Suppressor macrophage (primary cell): ENCODE measurements at regions not wholly inside any gene's neighbourhood (a gene's known extent, or its start where the extent isn't known, plus 50 kb on each side); places are given as distances from the start of the nearest gene placed in this dataset.
"Not testable (repeated sequence)": the region's sequence is repeated elsewhere in the genome, so short reads cannot be mapped to it uniquely, and the experiment has no call there.

Experiments used
- DNase-seq, 4 experiments: peaks; one replicate each; pipeline ENCODE4 v3.0.0-alpha.2; 2020 to 2022

- DNase-seq: no peak
Measured at GRCh38 chr12:13924286-13924685, 57.1 kb downstream of the GRIN2B start.

DNA sequence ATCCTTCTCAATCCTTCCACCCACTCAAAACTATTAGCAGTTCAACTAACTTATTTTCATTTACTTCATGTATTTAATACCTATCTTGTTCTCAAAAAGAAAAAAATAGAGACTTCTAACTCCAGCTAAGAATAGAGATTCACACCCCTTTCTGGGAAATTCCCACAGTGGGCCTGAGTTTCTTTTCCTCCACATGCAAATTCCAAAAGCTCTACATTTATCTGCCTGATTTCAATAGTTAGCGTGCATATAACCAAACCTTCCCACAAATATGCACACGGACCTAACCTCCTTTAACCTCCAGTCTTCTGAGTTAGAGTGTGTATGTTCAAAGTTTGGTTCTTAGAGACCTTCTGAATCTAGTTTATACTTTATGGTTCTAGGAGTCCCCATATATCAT lies 62.5 kb downstream of the GRIN2B start:
- no peak for DNase-seq

- no peak for DNase-seq
Measured at GRCh38 chr12:13915096-13915495, 66.3 kb downstream of the GRIN2B start.

DNA sequence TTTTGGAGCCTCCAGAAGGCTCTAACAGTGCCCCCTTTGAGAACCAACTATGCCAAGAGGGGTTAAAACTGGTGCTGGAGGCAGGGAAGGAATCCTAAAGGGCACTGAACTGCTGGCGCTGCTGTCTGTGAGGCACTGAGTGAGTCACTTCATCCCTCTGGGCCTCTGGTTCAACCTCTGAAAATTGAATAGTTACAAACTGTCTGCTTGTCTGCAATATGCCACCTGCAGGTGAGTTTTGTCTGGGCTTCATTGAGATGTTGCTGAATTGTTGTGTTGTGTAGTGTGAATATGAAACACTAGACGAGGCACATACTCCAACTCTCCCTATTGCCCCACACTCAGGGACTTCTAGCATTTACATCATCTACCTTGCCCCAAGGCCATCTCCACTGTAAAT lies 68.0 kb downstream of the GRIN2B start:
- DNase-seq: no peak

DNA sequence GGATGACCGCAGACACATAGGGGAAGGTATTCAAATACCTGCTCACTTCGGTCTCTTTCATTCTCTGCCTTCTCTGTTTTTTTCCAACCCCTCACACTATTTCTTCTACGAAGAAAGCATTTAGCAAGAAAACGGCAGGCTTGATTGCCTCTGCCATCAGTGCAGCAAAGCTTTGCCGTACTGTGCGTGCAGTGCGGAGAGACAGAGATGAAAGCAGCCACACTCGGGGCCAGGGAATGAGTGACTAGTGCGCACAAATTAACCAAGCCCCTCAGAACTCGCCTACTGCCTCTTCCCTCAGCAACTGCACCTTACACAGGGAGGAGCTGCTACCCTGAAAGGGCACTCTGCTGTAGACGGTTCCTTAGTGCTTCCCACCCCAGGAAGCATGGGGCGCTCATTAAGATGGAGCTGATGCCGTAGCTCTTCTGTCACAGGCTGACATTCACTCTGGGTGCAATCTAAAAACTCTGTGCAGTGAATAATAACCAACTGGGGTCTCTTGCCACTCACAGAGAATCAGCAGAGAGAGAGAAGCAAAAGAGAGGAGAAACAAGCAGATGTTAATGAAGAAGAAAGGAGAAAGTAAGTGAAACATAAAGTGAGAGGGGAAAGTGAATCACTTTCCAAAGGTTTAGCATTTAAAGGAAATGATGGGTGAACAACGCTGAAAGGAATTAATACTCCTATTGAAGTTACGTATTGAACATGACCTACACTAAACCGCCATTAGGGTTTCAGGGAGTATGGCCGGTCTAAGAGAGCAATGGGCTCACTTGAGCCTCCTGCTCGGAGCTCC lies 69.4 kb downstream of the GRIN2B start:
- DNase-seq: no peak

DNA sequence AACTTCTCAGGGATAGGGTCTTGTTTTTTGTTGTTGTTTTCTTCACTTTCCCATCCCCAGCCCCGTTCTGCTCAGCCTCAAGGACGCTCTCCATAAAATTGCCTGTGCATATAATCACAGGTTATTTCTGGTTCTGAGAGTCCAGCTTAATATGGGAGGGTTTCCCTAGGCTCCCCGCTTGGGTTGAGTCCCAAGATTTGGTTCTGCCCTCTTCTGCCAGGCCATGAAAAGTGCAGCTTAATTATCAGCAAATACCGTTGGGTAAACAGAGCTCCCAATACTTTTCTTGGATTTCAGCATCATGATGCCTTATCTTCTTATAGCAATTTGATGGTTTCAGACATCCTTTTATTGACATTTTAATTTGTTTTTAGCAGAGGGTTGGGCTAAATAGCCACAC lies 75.6 kb downstream of the GRIN2B start:
- no peak for DNase-seq

- DNase-seq: no peak
Measured at GRCh38 chr12:13900718-13901117, 80.7 kb downstream of the GRIN2B start.

GRCh38 chr12:13898387-13898786 lies 83.0 kb downstream of the GRIN2B start:
- not testable (repeated sequence) for DNase-seq

GRCh38 chr12:13897811-13898210 lies 83.6 kb downstream of the GRIN2B start:
- DNase-seq: no peak

- DNase-seq: no peak
Measured at GRCh38 chr12:13896063-13896626, 85.3 kb downstream of the GRIN2B start.

- DNase-seq: no peak
Measured at GRCh38 chr12:13891902-13892301, 89.5 kb downstream of the GRIN2B start.

GRCh38 chr12:13890943-13891342 lies 90.5 kb downstream of the GRIN2B start:
- no peak for DNase-seq

DNA sequence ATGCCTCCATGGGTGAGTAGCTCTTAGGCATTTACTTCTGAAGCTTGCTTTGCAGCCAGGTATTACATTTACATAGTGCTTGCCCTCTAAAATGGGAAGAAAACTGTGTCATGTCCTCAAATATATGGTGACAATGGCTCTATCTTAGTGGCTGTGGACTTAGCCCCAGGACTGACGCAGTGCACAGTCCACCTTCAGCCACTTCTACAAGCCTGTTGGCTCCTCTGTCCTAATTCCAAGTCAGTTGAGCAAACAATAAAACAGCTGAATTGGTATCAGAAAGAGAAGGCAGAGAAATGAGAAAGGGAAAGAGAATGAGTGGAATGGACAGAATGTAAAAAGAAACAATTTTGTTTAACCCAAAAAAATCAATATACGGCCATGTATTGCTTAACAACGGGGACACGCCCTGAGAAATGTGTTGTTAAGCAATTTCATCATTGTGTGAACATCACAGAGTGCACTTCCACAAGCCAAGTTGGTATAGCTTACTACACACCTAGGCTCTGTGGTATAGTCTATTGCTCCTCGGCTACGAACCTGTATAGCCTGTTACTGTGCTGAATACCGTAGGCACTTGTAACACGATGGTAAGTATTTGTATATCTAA lies 93.5 kb downstream of the GRIN2B start:
- no peak for DNase-seq

- DNase-seq: no peak
Measured at GRCh38 chr12:13882176-13882575, 99.2 kb downstream of the GRIN2B start.

DNA sequence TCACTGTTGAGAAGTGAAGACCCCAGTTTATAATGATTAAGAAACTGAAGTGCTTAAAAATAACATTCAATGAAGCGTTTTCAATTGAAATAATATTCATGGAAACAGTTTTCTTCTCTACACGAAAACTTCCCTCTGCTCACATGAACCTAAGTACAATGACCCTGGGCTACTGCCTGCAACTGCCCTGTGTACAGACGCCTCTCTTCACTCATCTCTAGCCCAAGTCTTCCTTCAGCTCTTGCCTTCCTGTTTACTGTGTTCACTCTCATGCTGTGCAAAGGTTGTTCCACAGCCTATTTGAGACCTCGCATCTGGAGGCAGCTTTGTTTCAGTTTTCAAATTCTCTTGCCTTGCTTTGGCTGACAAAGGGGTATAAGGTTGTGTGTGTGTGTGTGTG lies 100.8 kb downstream of the GRIN2B start:
- no peak for DNase-seq

GRCh38 chr12:13875744-13876143 lies 105.7 kb downstream of the GRIN2B start:
- no peak for DNase-seq

- DNase-seq: no peak
Measured at GRCh38 chr12:13870255-13870654, 111.1 kb downstream of the GRIN2B start.

GRCh38 chr12:13864081-13864673 lies 117.2 kb downstream of the GRIN2B start:
- peak; percentile 68 to 85 (median 79) for DNase-seq

DNA sequence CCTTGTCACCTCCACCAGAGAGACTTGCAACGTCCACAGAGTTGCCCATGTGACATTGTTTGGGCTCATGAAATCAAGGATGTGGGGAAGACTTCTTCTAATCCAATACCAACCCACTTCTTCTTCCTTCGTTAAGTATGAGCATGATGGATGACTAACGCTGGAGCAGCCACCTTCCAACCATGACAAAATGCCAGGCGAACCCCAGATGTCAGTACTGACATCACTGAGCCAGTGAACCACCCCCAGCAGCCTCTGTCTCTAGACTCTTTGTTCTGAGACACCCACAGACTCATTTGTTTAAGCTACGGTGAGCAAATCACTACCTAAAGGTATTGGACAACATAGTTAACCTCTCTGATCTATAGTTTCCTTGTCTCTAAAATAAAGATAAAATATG lies 123.7 kb downstream of the GRIN2B start:
- no peak for DNase-seq

DNA sequence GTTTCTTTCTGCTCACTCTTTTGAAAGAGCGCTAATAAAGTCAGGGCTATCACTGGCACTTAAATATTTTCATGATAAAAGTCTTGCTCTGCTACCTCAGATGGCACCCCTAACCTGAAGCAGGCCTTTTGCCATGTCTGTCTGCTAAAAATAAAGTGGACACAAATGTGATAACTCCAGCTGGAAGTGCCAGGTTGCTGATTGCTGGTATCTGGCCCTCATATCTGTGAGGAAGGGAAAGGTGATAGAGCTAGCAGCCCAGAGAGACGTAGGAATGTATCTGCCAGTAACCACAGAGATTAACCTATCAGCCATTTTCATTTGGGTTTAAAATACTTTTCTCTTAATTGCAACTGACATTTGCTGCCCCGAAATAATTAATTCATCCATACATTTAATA lies 127.9 kb downstream of the GRIN2B start:
- DNase-seq: no peak

DNA sequence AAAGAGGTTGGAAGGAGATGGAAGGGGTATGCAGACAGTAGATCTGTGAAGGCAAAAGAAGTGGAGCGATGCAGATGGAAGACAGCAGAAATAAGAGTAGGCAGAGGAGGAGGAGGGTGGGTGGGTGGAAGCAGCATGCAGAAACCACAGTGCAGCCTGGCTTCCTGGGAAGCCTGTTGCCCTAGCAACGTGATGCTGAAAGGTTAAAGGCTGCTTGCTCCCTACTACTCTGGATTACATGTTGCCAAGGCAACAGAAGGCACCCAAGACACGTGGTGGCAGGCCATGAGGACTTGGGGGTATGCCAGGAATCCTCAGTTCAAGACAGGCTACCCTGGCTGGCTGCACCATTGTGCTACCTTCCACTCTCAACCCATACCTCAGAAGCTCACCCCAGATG lies 129.6 kb downstream of the GRIN2B start:
- no peak for DNase-seq

GRCh38 chr12:13849456-13849855 lies 131.9 kb downstream of the GRIN2B start:
- no peak for DNase-seq

GRCh38 chr12:13843841-13844240 lies 137.6 kb downstream of the GRIN2B start:
- DNase-seq: no peak

DNA sequence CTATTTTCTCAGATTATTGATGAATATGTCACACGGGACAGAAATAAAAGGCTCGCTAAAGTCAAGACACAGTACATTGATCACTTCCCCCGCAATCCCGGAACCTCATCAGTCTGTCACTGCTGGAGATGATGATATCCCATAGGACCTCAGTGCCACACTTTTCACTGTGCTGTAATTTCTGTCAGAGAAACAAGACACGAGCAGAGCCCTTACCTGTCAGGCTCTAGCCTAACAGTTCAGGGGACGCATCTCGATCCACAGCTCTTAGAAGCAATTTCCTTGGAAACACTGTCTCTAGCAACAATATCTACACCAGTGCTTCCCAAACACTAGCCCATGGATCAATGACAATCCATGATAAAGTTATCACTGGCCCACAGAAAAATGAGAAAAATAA lies 140.0 kb downstream of the GRIN2B start:
- DNase-seq: no peak
